ENCODE measurements at regions not wholly inside any gene's neighbourhood (a gene's known extent, or its start where the extent isn't known, plus 50 kb on each side); places are given as distances from the start of the nearest gene placed in this dataset.
"Not testable (repeated sequence)": the region's sequence is repeated elsewhere in the genome, so short reads cannot be mapped to it uniquely, and the experiment has no call there.

GRCh38 chr3:22735373-22735772 lies 467.8 kb upstream of the UBE2E2 start:
- Histone ChIP-seq H3K4me1 (no peaks in the 10 kb centered on the region), H3K36me3 (no peaks in the 10 kb centered on the region), H3K27me3 (no peaks in the 10 kb centered on the region), H3K4me3 (no peak overlapping the region), H3K9me3 (peaks cover 0 to 3% (median 0%) of the 10 kb centered on the region in 4 donors), H3K27ac (no peak overlapping the region)
- DNase-seq: no peak
- TF ChIP-seq CTCF (IDR thresholded peaks at IDR 0.05): no peak
- TF ChIP-seq EP300 (IDR thresholded peaks at IDR 0.05): no peak
- intact Hi-C loops (cut with DNase I; ENCODE audit: low total_unique reads): no loop called here

GRCh38 chr3:22743386-22743785 lies 459.7 kb upstream of the UBE2E2 start:
- not testable (repeated sequence) for H3K4me3 ChIP-seq, DNase-seq

GRCh38 chr3:22745321-22745720 lies 457.8 kb upstream of the UBE2E2 start:
- no peak overlapping the region for H3K4me3 ChIP-seq
- H3K36me3 ChIP-seq: no peaks in the 10 kb centered on the region
- intact Hi-C loops (cut with DNase I; ENCODE audit: low total_unique reads): no loop called here
- H3K9me3 ChIP-seq: no peaks in the 10 kb centered on the region
- no peak for DNase-seq
- H3K27me3 ChIP-seq: no peaks in the 10 kb centered on the region
- TF ChIP-seq POLR2AphosphoS5 (IDR thresholded peaks at IDR 0.05): no peak
- no peak for TF ChIP-seq EP300 (IDR thresholded peaks at IDR 0.05)
- no peak for TF ChIP-seq POLR2A (IDR thresholded peaks at IDR 0.05)
- no peak for TF ChIP-seq CTCF (IDR thresholded peaks at IDR 0.05)
- H3K27ac ChIP-seq: no peak overlapping the region
- H3K4me1 ChIP-seq: no peaks in the 10 kb centered on the region

More at GRCh38 chr3:22743386-22743785, 459.7 kb upstream of the UBE2E2 start:
- H3K36me3 ChIP-seq; intact Hi-C loops (cut with DNase I; ENCODE audit: low total_unique reads); H3K4me1 ChIP-seq; H3K27ac ChIP-seq; H3K27me3 ChIP-seq; H3K9me3 ChIP-seq: not testable (repeated sequence)
- 83 to 97% (median 88%) methylated on average over 11 to 22 of the region's 22 CpGs for WGBS, 5 donors

- Histone ChIP-seq H3K36me3 (no peaks in the 10 kb centered on the region), H3K9me3 (no peaks in the 10 kb centered on the region), H3K4me1 (no peaks in the 10 kb centered on the region), H3K27ac (no peak overlapping the region), H3K4me3 (no peak overlapping the region), H3K27me3 (no peaks in the 10 kb centered on the region)
- TF ChIP-seq EP300 (IDR thresholded peaks at IDR 0.05) (no peak), POLR2A (IDR thresholded peaks at IDR 0.05) (no peak), CTCF (IDR thresholded peaks at IDR 0.05) (no peak), POLR2AphosphoS5 (IDR thresholded peaks at IDR 0.05) (no peak)
- intact Hi-C loops (cut with DNase I; ENCODE audit: low total_unique reads): no loop called here
- DNase-seq: peak in 1 of 2 donors; percentile 7
These were observed 456.9 kb upstream of the UBE2E2 start for GRCh38 chr3:22746221-22746620.

GRCh38 chr3:22748453-22749045 lies 454.6 kb upstream of the UBE2E2 start:
- no peaks in the 10 kb centered on the region for H3K4me1 ChIP-seq
- no peak overlapping the region for H3K4me3 ChIP-seq
- H3K9me3 ChIP-seq: no peaks in the 10 kb centered on the region
- TF ChIP-seq POLR2A (IDR thresholded peaks at IDR 0.05) (no peak), CTCF (IDR thresholded peaks at IDR 0.05) (no peak), POLR2AphosphoS5 (IDR thresholded peaks at IDR 0.05) (no peak), EP300 (IDR thresholded peaks at IDR 0.05) (no peak)
- H3K27ac ChIP-seq: no peak overlapping the region
- intact Hi-C loops (cut with DNase I; ENCODE audit: low total_unique reads): no loop called here
- H3K36me3 ChIP-seq: no peaks in the 10 kb centered on the region
- WGBS, 5 donors: 39 to 54% (median 45%) methylated on average over 3 of the region's 3 CpGs
- H3K27me3 ChIP-seq: no peaks in the 10 kb centered on the region
- DNase-seq: no peak

Measured in stomach (tissue), 8 donors.